GM23338 (cell line): ENCODE measurements at regions not wholly inside any gene's neighbourhood (a gene's known extent, or its start where the extent isn't known, plus 50 kb on each side); places are given as distances from the start of the nearest gene placed in this dataset.

ENCODE experiments used
- CREB1 ChIP-seq: fragments of 250-450 bp; sonication (Bioruptor Pico); IDR thresholded peaks from 2 replicates; pipeline ENCODE4 v1.5.0; 2020; ENCODE audit warnings: low read depth, mild to moderate bottlenecking, moderate library complexity
- CTCF ChIP-seq, 2 experiments: fragments of 200-600 bp in 1 of 2; sonication (generic) in 1 of 2; conservative IDR thresholded peaks; 2 replicates each; pipeline versions ENCODE4 v1.5.1 to v1.6.1; 2016 to 2017; ENCODE audit warnings: antibody characterized with exemption in 2 of 2, low read depth in 2 of 2, mild to moderate bottlenecking in 2 of 2, moderate library complexity in 1 of 2
- EZH2 ChIP-seq: fragments of 200-600 bp; sonication (generic); IDR thresholded peaks from one replicate; pipeline ENCODE4 v1.8.0; 2017; ENCODE audit warnings: antibody characterized with exemption, mild to moderate bottlenecking, low read depth; ENCODE audit not compliant: unreplicated experiment
- EZH2phosphoT487 ChIP-seq: fragments of 200-600 bp; sonication (generic); IDR thresholded peaks from one replicate; pipeline ENCODE4 v1.8.1; 2018; ENCODE audit warnings: antibody characterized with exemption; ENCODE audit not compliant: unreplicated experiment
- NANOG ChIP-seq: IDR thresholded peaks from 2 replicates; pipeline ENCODE4 v1.6.1; 2016; ENCODE audit warnings: antibody characterized with exemption, borderline replicate concordance

GRCh38 chr4:108385076-108385475 lies 216.3 kb upstream of the LEF1 start:
- TF ChIP-seq CTCF (conservative IDR thresholded peaks at IDR 0.05; ENCODE audit: low read depth in 2 of 2) (no peak), NANOG (no peak), EZH2phosphoT487 (no peak), EZH2 (no peak), CREB1 (CRISPR knock-in tag) (no peak)
